ENCODE measurements at regions not wholly inside any gene's neighbourhood (a gene's known extent, or its start where the extent isn't known, plus 50 kb on each side); places are given as distances from the start of the nearest gene placed in this dataset.
A peak's percentile ranks its signal among the peaks of the same experiment; 100 is the strongest.

GRCh38 chr5:58239045-58239444 is 220.8 kb downstream of the PLK2 start:
- Histone ChIP-seq H3K4me3 (ENCODE audit: control insufficient read depth in 2 of 3, extremely low read depth in 1 of 3, insufficient read depth in 2 of 3, low read depth in 1 of 3, low read length in 3 of 3) (no peak overlapping the region), H3K27ac (ENCODE audit: control insufficient read depth, insufficient read depth, low read length) (no peak overlapping the region), H3K9me1 (ENCODE audit: control insufficient read depth, extremely low read depth, insufficient read depth, low read length) (no peaks in the 10 kb centered on the region), H2AFZ (ENCODE audit: control insufficient read depth, low read length) (no peak overlapping the region), H3K4me2 (ENCODE audit: control insufficient read depth, extremely low read depth, insufficient read depth, low read depth, low read length) (no peak overlapping the region), H3K36me3 (ENCODE audit: control insufficient read depth in 2 of 2, extremely low read depth in 1 of 2, insufficient read depth in 2 of 2, low read length in 2 of 2) (no peaks in the 10 kb centered on the region), H3K27me3 (ENCODE audit: control insufficient read depth, extremely low read depth, insufficient read depth, low read length) (no peaks in the 10 kb centered on the region), H4K20me1 (ENCODE audit: control insufficient read depth, extremely low read depth, insufficient read depth, low read length) (no peaks in the 10 kb centered on the region), H3K9me3 (ENCODE audit: control insufficient read depth, low read depth, low read length) (no peaks in the 10 kb centered on the region), H3K79me2 (ENCODE audit: control insufficient read depth, insufficient read depth, low read length) (no peaks in the 10 kb centered on the region), H3K4me1 (ENCODE audit: control insufficient read depth, extremely low read depth, insufficient read depth, low read length) (peaks cover 19% of the 10 kb centered on the region), H3K9ac (ENCODE audit: control insufficient read depth, extremely low read depth, insufficient read depth, low read length) (no peak overlapping the region)
- TF ChIP-seq EZH2 (IDR thresholded peaks at IDR 0.05; ENCODE audit: low read length) (no peak), CTCF (optimal IDR thresholded peaks at IDR 0.05 in 1 of 3, IDR thresholded peaks at IDR 0.05 in 1 of 3, conservative IDR thresholded peaks at IDR 0.05 in 1 of 3; ENCODE audit: extremely low read depth in 1 of 3, insufficient read depth in 2 of 3, low read length in 3 of 3) (no peak)
- dilution Hi-C loops (cut with MboI; ENCODE audit: extremely low pct_ligation_motif_present, low sequenced_read_pairs), result no loop called here
- no peak for DNase-seq (ENCODE audit: low read depth, low spot score)
- FAIRE-seq, result no peak

GRCh38 chr5:58236498-58236897 is 223.4 kb downstream of the PLK2 start:
- peak; percentile 60 for FAIRE-seq
- Histone ChIP-seq H3K9ac (ENCODE audit: control insufficient read depth, extremely low read depth, insufficient read depth, low read length) (no peak overlapping the region), H3K27me3 (ENCODE audit: control insufficient read depth, extremely low read depth, insufficient read depth, low read length) (no peaks in the 10 kb centered on the region), H3K9me3 (ENCODE audit: control insufficient read depth, low read depth, low read length) (no peaks in the 10 kb centered on the region), H3K4me3 (ENCODE audit: control insufficient read depth in 2 of 3, extremely low read depth in 1 of 3, insufficient read depth in 2 of 3, low read depth in 1 of 3, low read length in 3 of 3) (no peak overlapping the region), H3K79me2 (ENCODE audit: control insufficient read depth, insufficient read depth, low read length) (no peaks in the 10 kb centered on the region), H3K27ac (ENCODE audit: control insufficient read depth, insufficient read depth, low read length) (no peak overlapping the region), H3K36me3 (ENCODE audit: control insufficient read depth in 2 of 2, extremely low read depth in 1 of 2, insufficient read depth in 2 of 2, low read length in 2 of 2) (no peaks in the 10 kb centered on the region), H3K9me1 (ENCODE audit: control insufficient read depth, extremely low read depth, insufficient read depth, low read length) (no peaks in the 10 kb centered on the region), H4K20me1 (ENCODE audit: control insufficient read depth, extremely low read depth, insufficient read depth, low read length) (no peaks in the 10 kb centered on the region), H2AFZ (ENCODE audit: control insufficient read depth, low read length) (no peak overlapping the region), H3K4me2 (ENCODE audit: control insufficient read depth, extremely low read depth, insufficient read depth, low read depth, low read length) (no peak overlapping the region), H3K4me1 (ENCODE audit: control insufficient read depth, extremely low read depth, insufficient read depth, low read length) (peaks cover 15% of the 10 kb centered on the region)
- dilution Hi-C loops (cut with MboI; ENCODE audit: extremely low pct_ligation_motif_present, low sequenced_read_pairs), result no loop called here
- no peak for DNase-seq (ENCODE audit: low read depth, low spot score)
- TF ChIP-seq EZH2 (IDR thresholded peaks at IDR 0.05; ENCODE audit: low read length) (no peak), CTCF (optimal IDR thresholded peaks at IDR 0.05 in 1 of 3, IDR thresholded peaks at IDR 0.05 in 1 of 3, conservative IDR thresholded peaks at IDR 0.05 in 1 of 3; ENCODE audit: extremely low read depth in 1 of 3, insufficient read depth in 2 of 3, low read length in 3 of 3) (no peak)
